ENCODE measurements at regions not wholly inside any gene's neighbourhood (a gene's known extent, or its start where the extent isn't known, plus 50 kb on each side); places are given as distances from the start of the nearest gene placed in this dataset.
"Not testable (repeated sequence)": the region's sequence is repeated elsewhere in the genome, so short reads cannot be mapped to it uniquely, and the experiment has no call there.

DNA sequence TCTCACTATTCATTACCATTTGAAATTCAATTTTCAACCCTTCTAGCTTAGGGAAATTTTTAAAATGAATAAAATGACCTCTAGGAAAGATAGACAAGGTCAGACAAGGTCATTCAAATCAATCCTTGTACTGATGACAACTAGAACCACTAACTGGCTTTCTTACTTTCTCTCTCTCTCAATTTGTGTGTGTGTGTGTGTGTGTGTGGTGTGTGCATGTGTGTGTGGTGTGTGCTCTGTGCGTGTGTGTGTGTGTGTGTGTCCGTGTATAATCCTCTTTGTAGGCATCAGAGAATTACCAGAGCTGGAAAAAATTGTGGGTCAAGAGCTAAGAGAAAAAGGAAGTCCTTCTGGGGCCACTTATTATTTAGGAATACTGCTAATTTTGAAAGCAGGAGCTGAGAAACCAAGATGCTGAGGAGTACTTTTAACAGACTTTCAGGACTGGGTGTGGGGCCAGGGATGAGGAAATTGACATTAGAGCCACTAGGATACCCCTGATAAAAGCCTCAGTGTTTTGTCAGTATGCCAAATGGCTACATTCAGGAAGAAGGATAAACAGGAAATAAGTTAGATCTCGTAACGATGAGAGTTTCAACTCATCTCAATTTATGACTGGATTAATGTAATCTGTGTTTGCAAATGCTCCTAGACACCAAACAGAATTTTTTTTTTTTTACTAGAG, 723.3 kb downstream of the CETN3 start:
- TF ChIP-seq, protein P1, sequence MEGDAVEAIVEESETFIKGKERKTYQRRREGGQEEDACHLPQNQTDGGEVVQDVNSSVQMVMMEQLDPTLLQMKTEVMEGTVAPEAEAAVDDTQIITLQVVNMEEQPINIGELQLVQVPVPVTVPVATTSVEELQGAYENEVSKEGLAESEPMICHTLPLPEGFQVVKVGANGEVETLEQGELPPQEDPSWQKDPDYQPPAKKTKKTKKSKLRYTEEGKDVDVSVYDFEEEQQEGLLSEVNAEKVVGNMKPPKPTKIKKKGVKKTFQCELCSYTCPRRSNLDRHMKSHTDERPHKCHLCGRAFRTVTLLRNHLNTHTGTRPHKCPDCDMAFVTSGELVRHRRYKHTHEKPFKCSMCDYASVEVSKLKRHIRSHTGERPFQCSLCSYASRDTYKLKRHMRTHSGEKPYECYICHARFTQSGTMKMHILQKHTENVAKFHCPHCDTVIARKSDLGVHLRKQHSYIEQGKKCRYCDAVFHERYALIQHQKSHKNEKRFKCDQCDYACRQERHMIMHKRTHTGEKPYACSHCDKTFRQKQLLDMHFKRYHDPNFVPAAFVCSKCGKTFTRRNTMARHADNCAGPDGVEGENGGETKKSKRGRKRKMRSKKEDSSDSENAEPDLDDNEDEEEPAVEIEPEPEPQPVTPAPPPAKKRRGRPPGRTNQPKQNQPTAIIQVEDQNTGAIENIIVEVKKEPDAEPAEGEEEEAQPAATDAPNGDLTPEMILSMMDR (IDR thresholded peaks at IDR 0.05; ENCODE audit: low read depth, low read length), result no peak
- DNase-seq (ENCODE audit: low read depth, low spot score), result no peak

DNA sequence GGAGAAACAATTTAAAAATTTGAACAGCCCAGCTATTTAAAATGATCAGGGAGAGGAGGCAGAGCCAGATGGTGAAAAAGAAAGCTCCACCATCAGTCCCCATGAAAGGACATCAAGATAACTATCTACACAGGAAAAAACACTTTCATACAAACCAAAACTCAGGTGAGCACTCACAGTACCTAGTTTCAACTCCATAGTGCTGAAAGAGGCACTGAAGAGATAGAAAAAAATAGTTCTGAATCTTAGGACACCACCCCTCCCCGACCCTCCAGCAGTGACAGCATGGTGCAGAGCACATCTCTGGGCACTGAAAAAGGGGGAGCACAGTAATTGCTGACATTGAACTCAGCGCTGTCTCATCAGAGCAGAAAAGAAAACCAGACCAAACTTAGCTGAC, 732.9 kb downstream of the CETN3 start:
- DNase-seq (ENCODE audit: low read depth, low spot score), result no peak
- in situ Hi-C loops (cut with HindIII; ENCODE audit: low sequenced_read_pairs), result no loop called here
- no peak overlapping the region for H3K4me3 ChIP-seq (ENCODE audit: low read depth, low read length)
- TF ChIP-seq, protein P1 (IDR thresholded peaks at IDR 0.05; ENCODE audit: low read depth, low read length), result no peak

More for the DNA sequence above, 723.3 kb downstream of the CETN3 start:
- in situ Hi-C loops (cut with HindIII; ENCODE audit: low sequenced_read_pairs), result no loop called here
- no peak overlapping the region for H3K4me3 ChIP-seq (ENCODE audit: low read depth, low read length)

DNA sequence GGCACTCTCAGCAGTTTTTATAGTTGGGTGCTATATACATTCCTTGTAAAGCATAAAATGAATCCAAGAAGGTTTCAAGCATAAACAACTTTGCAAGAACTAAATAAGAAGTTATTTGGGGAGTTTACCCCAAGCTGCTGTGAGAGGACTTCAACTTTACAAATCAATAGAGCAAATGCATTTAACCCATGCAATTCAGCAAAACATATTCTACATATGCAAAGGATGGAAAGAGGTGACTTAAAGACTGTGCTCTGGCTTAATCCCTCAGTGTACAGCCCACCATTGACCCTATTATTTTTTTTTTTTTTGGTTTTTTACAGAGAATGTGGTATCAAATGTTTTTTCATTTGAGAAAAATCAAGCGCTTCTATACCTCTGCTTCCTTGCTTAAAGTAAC, 736.5 kb downstream of the CETN3 start:
- in situ Hi-C loops (cut with HindIII; ENCODE audit: low sequenced_read_pairs), result no loop called here
- TF ChIP-seq, protein P1 (IDR thresholded peaks at IDR 0.05; ENCODE audit: low read depth, low read length), result no peak
- no peak overlapping the region for H3K4me3 ChIP-seq (ENCODE audit: low read depth, low read length)
- DNase-seq (ENCODE audit: low read depth, low spot score), result no peak

DNA sequence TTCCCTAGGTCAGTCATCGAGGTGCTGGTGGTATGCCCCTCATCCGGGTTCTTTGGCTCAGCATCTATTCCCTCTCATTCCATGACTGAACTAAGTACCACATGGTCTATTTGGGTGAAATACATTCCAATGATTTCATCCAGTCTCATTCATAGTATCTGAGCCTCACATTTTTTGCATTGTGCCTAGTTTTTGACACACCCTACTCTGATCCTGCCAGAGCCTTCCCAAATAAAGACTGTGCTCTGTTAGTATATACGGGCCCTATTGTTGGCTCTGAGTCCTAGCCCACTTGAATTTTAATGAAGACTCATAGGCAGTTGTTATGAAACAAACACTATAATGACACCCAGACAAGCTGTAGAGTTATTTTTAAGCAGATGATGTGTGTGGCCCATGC, 740.7 kb downstream of the CETN3 start:
- in situ Hi-C loops (cut with HindIII; ENCODE audit: low sequenced_read_pairs), result no loop called here
- DNase-seq (ENCODE audit: low read depth, low spot score), result no peak
- TF ChIP-seq, protein P1 (IDR thresholded peaks at IDR 0.05; ENCODE audit: low read depth, low read length), result no peak

DNA sequence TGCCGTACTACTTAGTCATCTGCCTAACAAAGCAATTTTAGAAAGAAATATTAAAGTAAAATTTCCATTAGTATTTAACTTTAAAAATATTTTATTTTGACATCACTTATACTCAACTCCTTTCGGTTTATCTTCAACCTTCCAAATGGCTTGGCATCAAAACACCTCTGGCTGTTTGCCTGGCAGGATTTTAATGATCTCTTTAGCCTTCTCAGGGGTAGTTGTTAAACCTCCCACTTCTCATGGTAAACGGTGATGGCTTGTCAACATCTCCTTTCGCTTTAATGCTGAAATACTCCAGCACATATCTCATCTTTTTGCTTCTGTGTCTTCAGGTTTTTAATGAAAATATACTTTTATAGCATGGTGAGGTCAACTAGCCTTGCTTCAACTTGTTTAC, 747.1 kb downstream of the CETN3 start:
- TF ChIP-seq, protein P1 (IDR thresholded peaks at IDR 0.05; ENCODE audit: low read depth, low read length), result no peak
- in situ Hi-C loops (cut with HindIII; ENCODE audit: low sequenced_read_pairs), result no loop called here
- H3K4me3 ChIP-seq (ENCODE audit: low read depth, low read length), result no peak overlapping the region
- DNase-seq (ENCODE audit: low read depth, low spot score), result no peak

More for the DNA sequence above, 740.7 kb downstream of the CETN3 start:
- H3K4me3 ChIP-seq (ENCODE audit: low read depth, low read length), result no peak overlapping the region

DNA sequence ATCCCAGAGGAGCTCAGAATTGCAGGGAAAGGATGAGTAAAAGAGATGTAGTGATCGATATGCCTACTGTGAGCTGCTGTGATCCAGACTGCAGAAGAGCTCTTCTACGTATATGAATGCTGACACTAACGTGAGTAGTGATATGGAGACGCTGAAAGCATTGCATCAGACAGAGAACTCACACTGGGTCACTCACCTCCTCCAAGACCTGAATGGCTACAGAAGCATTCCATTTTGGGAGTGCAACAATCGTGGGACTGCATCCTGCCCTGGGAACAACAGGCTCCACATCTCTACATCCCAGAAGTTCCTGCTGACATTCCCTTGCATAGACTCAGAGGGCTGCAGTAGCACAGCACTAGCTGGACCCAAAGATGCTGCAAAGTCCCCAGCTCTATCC, 755.9 kb upstream of the MEF2C start:
- H3K4me3 ChIP-seq (ENCODE audit: low read depth, low read length), result no peak overlapping the region
- TF ChIP-seq, protein P1 (IDR thresholded peaks at IDR 0.05; ENCODE audit: low read depth, low read length), result no peak
- in situ Hi-C loops (cut with HindIII; ENCODE audit: low sequenced_read_pairs), result no loop called here
- no peak for DNase-seq (ENCODE audit: low read depth, low spot score)

DNA sequence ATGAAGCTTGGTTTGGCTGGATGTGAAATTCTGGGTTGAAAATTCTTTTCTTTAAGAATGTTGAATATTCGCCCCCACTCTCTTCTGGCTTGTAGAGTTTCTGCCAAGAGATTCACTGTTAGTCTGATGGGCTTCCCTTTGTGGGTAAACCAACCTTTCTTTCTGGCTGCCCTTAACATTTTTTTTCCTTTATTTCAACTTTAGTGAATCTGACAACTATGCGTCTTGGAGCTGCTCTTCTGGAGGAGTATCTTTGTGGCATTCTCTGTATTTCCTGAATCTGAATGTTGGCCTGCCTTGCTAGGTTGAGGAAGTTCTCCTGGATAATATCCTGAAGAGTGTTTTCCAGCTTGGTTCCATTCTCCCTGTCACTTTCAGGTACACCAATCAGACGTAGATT, 751.2 kb upstream of the MEF2C start:
- in situ Hi-C loops (cut with HindIII; ENCODE audit: low sequenced_read_pairs); H3K4me3 ChIP-seq (ENCODE audit: low read depth, low read length); DNase-seq (ENCODE audit: low read depth, low spot score): not testable (repeated sequence)

DNA sequence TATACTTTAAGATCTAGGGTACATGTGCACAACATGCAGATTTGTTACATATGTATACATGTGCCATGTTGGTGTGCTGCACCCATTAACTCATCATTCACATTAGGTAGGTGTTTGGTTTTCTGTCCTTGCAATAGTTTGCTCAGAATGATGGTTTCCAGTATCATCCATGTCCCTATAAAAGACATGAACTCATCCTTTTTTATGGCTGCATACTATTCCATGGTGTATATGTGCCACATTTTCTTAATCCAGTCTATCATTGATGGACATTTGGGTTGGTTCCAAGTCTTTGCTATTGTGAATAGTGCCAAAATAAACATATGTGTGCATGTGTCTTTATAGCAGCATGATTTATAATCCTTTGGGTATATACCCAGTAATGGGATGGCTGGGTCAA, 747.1 kb upstream of the MEF2C start:
- in situ Hi-C loops (cut with HindIII; ENCODE audit: low sequenced_read_pairs); DNase-seq (ENCODE audit: low read depth, low spot score); H3K4me3 ChIP-seq (ENCODE audit: low read depth, low read length): not testable (repeated sequence)
